Fibroblast of the aortic adventitia (primary cell): ENCODE measurements at regions not wholly inside any gene's neighbourhood (a gene's known extent, or its start where the extent isn't known, plus 50 kb on each side); places are given as distances from the start of the nearest gene placed in this dataset.
"Not testable (repeated sequence)": the region's sequence is repeated elsewhere in the genome, so short reads cannot be mapped to it uniquely, and the experiment has no call there.

ENCODE experiments used
- DNase-seq: peaks from one replicate; pipeline ENCODE4 v3.0.0-alpha.2; 2010; ENCODE audit warnings: low read depth
- H3K4me3 ChIP-seq: 2 replicates; pipeline ENCODE4 v1.5.1; 2011; ENCODE audit warnings: low read depth, mild to moderate bottlenecking, control low read depth, low read length, moderate library complexity
- CTCF ChIP-seq: IDR thresholded peaks from 2 replicates; pipeline ENCODE4 v1.5.1; 2011; ENCODE audit warnings: mild to moderate bottlenecking, low read length, control low read depth, inconsistent platforms; ENCODE audit not compliant: insufficient read depth

DNA sequence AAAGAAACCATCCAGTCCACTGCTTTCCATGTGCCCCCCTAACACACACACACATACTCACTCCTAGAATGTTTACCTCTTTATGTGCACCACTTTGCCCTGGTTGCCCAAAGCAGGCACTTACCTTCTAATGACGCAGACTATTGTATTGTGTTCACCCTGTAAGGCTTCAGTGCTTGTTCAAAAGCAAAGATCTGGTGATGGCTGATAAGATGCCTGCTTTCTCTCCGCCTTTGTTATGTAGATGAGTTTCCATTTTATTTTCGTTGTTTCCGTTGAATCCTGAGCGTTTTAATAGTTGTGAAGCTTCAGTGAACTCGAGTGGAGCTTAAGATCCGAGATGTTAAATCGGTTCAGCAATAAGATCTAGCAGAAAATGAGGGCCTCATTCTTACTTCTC, 452.7 kb downstream of the TMEM114 start:
- H3K4me3 ChIP-seq = no peak overlapping the region
- no peak for DNase-seq
- no peak for TF ChIP-seq CTCF

GRCh38 chr16:8130197-8130596, 460.1 kb downstream of the TMEM114 start:
- no peak overlapping the region for H3K4me3 ChIP-seq
- TF ChIP-seq CTCF = no peak
- DNase-seq = no peak

GRCh38 chr16:8127070-8127469, 463.2 kb downstream of the TMEM114 start:
- H3K4me3 ChIP-seq = no peak overlapping the region
- no peak for DNase-seq
- no peak for TF ChIP-seq CTCF

DNA sequence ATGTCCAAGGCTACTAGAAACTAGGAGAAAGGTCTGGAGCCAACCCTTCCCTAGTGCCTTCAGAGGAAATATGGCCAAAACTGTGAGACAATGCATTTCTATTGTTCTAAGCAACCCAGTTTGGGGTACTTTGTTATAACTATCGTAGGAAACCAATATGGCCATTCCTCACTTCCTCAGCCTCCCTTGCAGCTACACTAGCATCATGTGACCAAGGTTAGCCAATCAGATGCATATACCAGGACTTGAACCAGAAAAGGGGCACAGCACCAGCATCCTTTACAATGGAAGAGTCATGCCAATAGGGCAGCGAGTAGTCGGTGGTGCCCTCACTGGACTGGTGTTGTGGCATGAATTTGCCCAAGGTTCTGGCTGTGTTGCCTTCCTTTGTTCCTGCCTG, 464.0 kb downstream of the TMEM114 start:
- no peak for DNase-seq
- no peak for TF ChIP-seq CTCF
- H3K4me3 ChIP-seq = no peak overlapping the region

DNA sequence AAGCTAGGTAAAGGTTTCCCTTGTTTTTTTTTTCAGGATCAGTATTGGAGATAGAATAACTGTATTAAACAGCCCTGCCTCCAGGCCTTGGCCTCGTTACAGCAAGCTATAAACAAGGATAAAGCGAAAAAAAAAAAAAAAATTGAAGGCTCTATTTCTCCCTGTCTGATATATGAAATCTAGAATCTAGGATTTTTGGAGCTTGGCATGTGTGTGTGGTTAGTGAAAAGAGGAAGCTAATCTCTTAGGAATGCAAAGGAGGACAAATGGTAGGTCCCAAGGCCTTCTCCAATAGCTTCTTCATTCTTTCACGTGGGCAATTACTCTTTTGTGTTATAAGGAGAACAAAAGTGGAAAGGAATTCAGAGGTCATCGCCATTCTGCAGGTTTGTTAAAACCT, 470.3 kb downstream of the TMEM114 start:
- no peak overlapping the region for H3K4me3 ChIP-seq
- no peak for DNase-seq
- no peak for TF ChIP-seq CTCF

DNA sequence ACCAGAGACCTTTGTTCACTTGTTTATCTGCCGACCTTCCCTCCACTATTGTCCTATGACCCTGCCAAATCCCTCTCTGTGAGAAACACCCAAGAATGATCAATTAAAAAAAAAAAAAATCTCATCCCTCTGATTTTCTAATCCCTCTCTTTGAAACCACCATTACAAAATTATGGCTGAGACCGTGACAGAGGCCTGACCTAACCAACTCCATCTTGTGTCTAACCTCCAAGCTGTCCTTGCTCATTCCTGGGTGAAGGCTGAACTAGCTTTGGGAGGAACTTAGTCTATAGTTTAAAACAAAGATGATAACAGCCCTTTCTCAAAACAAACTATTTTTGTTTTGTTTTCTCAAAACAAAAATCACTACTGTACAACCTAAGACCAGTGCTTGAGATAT, 474.5 kb downstream of the TMEM114 start:
- no peak for TF ChIP-seq CTCF
- H3K4me3 ChIP-seq = no peak overlapping the region
- no peak for DNase-seq

DNA sequence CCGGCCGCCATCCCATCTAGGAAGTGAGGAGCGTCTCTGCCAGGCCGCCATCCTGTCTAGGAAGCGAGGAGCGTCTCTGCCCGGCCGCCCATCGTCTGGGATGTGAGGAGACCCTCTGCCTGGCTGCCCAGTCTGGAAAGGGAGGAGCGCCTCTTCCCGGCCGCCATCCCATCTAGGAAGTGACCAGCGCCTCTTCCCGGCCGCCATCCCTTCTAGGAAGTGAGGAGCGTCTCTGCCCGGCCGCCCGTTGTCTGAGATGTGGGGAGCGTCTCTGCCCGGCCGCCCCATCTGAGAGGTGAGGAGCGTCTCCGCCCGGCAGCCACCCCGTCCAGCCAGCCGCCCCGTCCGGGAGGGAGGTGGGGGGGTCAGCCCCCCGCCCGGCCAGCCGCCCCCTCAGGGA, 475.4 kb downstream of the TMEM114 start:
- not testable (repeated sequence) for H3K4me3 ChIP-seq

More for the DNA sequence above, 475.4 kb downstream of the TMEM114 start:
- not testable (repeated sequence) for DNase-seq
